ENCODE measurements at regions not wholly inside any gene's neighbourhood (a gene's known extent, or its start where the extent isn't known, plus 50 kb on each side); places are given as distances from the start of the nearest gene placed in this dataset.

- H2AFZ ChIP-seq (ENCODE audit: low read depth, low read length, severe bottlenecking): no peak overlapping the region
- H3K9me3 ChIP-seq (ENCODE audit: insufficient read depth, low read length): no peaks in the 10 kb centered on the region
- no peak for TF ChIP-seq CTCF (IDR thresholded peaks at IDR 0.05; ENCODE audit: insufficient read depth, low read length, poor library complexity, severe bottlenecking)
- TF ChIP-seq EZH2phosphoT487 (conservative IDR thresholded peaks at IDR 0.05; ENCODE audit: low read length): no peak
- no peaks in the 10 kb centered on the region for H3K9me2 ChIP-seq (replicated peaks; ENCODE audit: insufficient read depth, low read length)
- no peaks in the 10 kb centered on the region for H4K20me1 ChIP-seq (ENCODE audit: low read depth, low read length)
- H3K27me3 ChIP-seq (ENCODE audit: low read length): no peaks in the 10 kb centered on the region
- H3K9ac ChIP-seq (ENCODE audit: low read length): no peak overlapping the region
- H3K79me2 ChIP-seq (ENCODE audit: insufficient read depth, low read length): no peaks in the 10 kb centered on the region
- H3K4me3 ChIP-seq (ENCODE audit: insufficient read depth, low read length, poor library complexity, severe bottlenecking): no peak overlapping the region
- H3K27ac ChIP-seq (ENCODE audit: low read depth, low read length): no peak overlapping the region
- no peaks in the 10 kb centered on the region for H3F3A ChIP-seq (ENCODE audit: insufficient read depth)
- H3K36me3 ChIP-seq (ENCODE audit: low read length): no peaks in the 10 kb centered on the region
- H3K4me2 ChIP-seq (ENCODE audit: low read depth, low read length, poor library complexity, severe bottlenecking): no peak overlapping the region
Observed at GRCh38 chr6:106797186-106797585, 167.8 kb downstream of the QRSL1 start.

- H4K20me1 ChIP-seq (ENCODE audit: low read depth, low read length): no peaks in the 10 kb centered on the region
- H3K36me3 ChIP-seq (ENCODE audit: low read length): no peaks in the 10 kb centered on the region
- H3K27me3 ChIP-seq (ENCODE audit: low read length): no peaks in the 10 kb centered on the region
- no peaks in the 10 kb centered on the region for H3F3A ChIP-seq (ENCODE audit: insufficient read depth)
- H3K27ac ChIP-seq (ENCODE audit: low read depth, low read length): no peak overlapping the region
- H3K9me2 ChIP-seq (replicated peaks; ENCODE audit: insufficient read depth, low read length): no peaks in the 10 kb centered on the region
- no peak overlapping the region for H3K9ac ChIP-seq (ENCODE audit: low read length)
- H2AFZ ChIP-seq (ENCODE audit: low read depth, low read length, severe bottlenecking): no peak overlapping the region
- H3K79me2 ChIP-seq (ENCODE audit: insufficient read depth, low read length): no peaks in the 10 kb centered on the region
- H3K4me2 ChIP-seq (ENCODE audit: low read depth, low read length, poor library complexity, severe bottlenecking): no peak overlapping the region
- TF ChIP-seq EZH2phosphoT487 (conservative IDR thresholded peaks at IDR 0.05; ENCODE audit: low read length) (no peak), CTCF (IDR thresholded peaks at IDR 0.05; ENCODE audit: insufficient read depth, low read length, poor library complexity, severe bottlenecking) (no peak)
- H3K9me3 ChIP-seq (ENCODE audit: insufficient read depth, low read length): no peaks in the 10 kb centered on the region
- no peak overlapping the region for H3K4me3 ChIP-seq (ENCODE audit: insufficient read depth, low read length, poor library complexity, severe bottlenecking)
Observed at GRCh38 chr6:106796781-106797180, 167.4 kb downstream of the QRSL1 start.

- no peak for TF ChIP-seq CTCF (IDR thresholded peaks at IDR 0.05; ENCODE audit: insufficient read depth, low read length, poor library complexity, severe bottlenecking)
- H3K27ac ChIP-seq (ENCODE audit: low read depth, low read length): no peak overlapping the region
Observed at GRCh38 chr6:106794129-106794528, 164.8 kb downstream of the QRSL1 start.

More at GRCh38 chr6:106794129-106794528, 164.8 kb downstream of the QRSL1 start:
- no peaks in the 10 kb centered on the region for H3K27me3 ChIP-seq (ENCODE audit: low read length)
- H3K9me3 ChIP-seq (ENCODE audit: insufficient read depth, low read length): no peaks in the 10 kb centered on the region
- H3K9me2 ChIP-seq (replicated peaks; ENCODE audit: insufficient read depth, low read length): no peaks in the 10 kb centered on the region
- H4K20me1 ChIP-seq (ENCODE audit: low read depth, low read length): no peaks in the 10 kb centered on the region
- H2AFZ ChIP-seq (ENCODE audit: low read depth, low read length, severe bottlenecking): no peak overlapping the region
- no peak overlapping the region for H3K4me2 ChIP-seq (ENCODE audit: low read depth, low read length, poor library complexity, severe bottlenecking)
- no peaks in the 10 kb centered on the region for H3K36me3 ChIP-seq (ENCODE audit: low read length)
- H3F3A ChIP-seq (ENCODE audit: insufficient read depth): no peaks in the 10 kb centered on the region
- H3K4me3 ChIP-seq (ENCODE audit: insufficient read depth, low read length, poor library complexity, severe bottlenecking): no peak overlapping the region
- H3K79me2 ChIP-seq (ENCODE audit: insufficient read depth, low read length): no peaks in the 10 kb centered on the region
- no peak overlapping the region for H3K9ac ChIP-seq (ENCODE audit: low read length)

Measured in SU-DHL-6 (cell line).